ENCODE measurements at regions not wholly inside any gene's neighbourhood (a gene's known extent, or its start where the extent isn't known, plus 50 kb on each side); places are given as distances from the start of the nearest gene placed in this dataset.

DNA sequence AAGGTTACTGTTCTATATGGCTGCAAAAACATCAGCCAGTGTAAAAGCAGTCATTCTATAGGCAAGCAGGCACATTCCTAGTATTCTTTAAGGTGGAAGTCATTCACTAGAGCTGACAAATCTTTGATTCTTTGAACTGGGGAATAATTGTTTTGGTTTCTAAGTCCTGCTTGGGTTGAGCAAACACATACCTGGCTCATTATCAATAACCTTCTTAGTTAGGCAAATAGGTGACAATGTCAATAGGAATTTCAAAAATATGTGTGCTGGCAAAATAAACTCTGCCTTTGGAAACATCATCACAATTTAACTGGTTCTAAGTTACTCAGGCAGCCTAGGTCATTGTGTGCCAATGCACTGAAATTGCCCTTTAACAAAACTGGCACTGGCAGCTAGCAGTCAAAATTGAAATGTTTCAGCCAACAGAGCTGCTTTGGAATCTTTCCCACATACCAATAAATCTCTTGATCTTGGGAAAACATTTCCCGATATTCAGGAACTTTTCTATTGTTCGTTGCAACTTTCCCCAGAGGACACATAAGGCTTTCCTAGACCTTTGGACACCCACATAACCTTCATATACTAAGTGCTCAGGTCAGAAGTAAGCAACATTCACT is 402.0 kb upstream of the MMADHC start:
- Histone ChIP-seq H2BK5ac (ENCODE audit: low read depth, low read length, poor library complexity) (no peak overlapping the region), H3K27me3 (ENCODE audit: insufficient read depth, low read length) (no peaks in the 10 kb centered on the region), H3K4me1 (ENCODE audit: control insufficient read depth in 1 of 2, insufficient read depth in 2 of 2, low read length in 2 of 2) (peaks cover 0 to 1% of the 10 kb centered on the region in 2 experiments), H3K14ac (ENCODE audit: low read length) (no peak overlapping the region), H2BK120ac (ENCODE audit: insufficient read depth, low read length, poor library complexity) (no peak overlapping the region), H3K27ac (ENCODE audit: low read depth, low read length) (no peak overlapping the region), H3K23ac (ENCODE audit: low read length) (no peak overlapping the region), H3K36me3 (ENCODE audit: control insufficient read depth in 1 of 2, insufficient read depth in 2 of 2, low read length in 2 of 2) (no peaks in the 10 kb centered on the region), H3K18ac (ENCODE audit: low read length) (no peak overlapping the region), H3K9me3 (ENCODE audit: insufficient read depth, low read depth, low read length) (no peaks in the 10 kb centered on the region), H4K8ac (ENCODE audit: low read depth, low read length) (no peak overlapping the region), H3K4me3 (ENCODE audit: low read depth, low read length) (no peak overlapping the region), H2BK12ac (ENCODE audit: low read length) (no peak overlapping the region), H3K4me2 (ENCODE audit: low read length) (no peak overlapping the region), H3K4ac (ENCODE audit: low read depth, low read length) (no peak overlapping the region), H4K91ac (ENCODE audit: low read depth, low read length) (no peak overlapping the region), H3K79me2 (ENCODE audit: control insufficient read depth, insufficient read depth, low read length, poor library complexity) (no peaks in the 10 kb centered on the region), H3K9ac (ENCODE audit: low read length) (no peak overlapping the region), H2AK5ac (ENCODE audit: low read length) (no peak overlapping the region), H3K79me1 (ENCODE audit: low read length) (no peaks in the 10 kb centered on the region), H4K12ac (ENCODE audit: low read depth, low read length) (no peak overlapping the region), H2AFZ (ENCODE audit: insufficient read depth, low read length, poor library complexity) (no peak overlapping the region)
- DNase-seq = peak; percentile 19 to 65
- WGBS (ENCODE audit: extremely low coverage, insufficient coverage, insufficient read length) = no CpG with 5 or more reads among the region's 2 CpGs

DNA sequence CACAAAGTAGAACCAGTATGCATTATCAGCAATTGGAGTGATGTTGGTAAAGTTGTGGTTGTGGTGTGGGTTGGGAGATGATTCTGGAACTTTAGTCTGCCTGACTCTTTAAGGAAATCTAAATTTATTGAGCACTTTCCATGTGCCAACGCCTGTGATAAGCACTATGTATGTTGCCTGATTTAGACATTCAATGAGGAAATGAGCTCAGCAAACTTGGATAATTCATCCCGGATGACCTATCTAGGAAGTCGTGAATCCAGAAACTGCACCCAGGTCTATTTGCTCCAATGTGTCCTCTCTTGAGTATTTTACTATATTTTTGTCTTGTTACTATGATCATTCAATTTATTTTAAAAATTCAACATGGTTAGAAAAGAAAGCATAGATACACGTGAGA is 400.8 kb upstream of the MMADHC start:
- Histone ChIP-seq H2AFZ (ENCODE audit: insufficient read depth, low read length, poor library complexity) (no peak overlapping the region), H4K8ac (ENCODE audit: low read depth, low read length) (no peak overlapping the region), H3K9me3 (ENCODE audit: insufficient read depth, low read depth, low read length) (no peaks in the 10 kb centered on the region), H3K4me1 (ENCODE audit: control insufficient read depth in 1 of 2, insufficient read depth in 2 of 2, low read length in 2 of 2) (peaks cover 0 to 1% of the 10 kb centered on the region in 2 experiments), H2BK120ac (ENCODE audit: insufficient read depth, low read length, poor library complexity) (no peak overlapping the region), H3K36me3 (ENCODE audit: control insufficient read depth in 1 of 2, insufficient read depth in 2 of 2, low read length in 2 of 2) (no peaks in the 10 kb centered on the region), H3K9ac (ENCODE audit: low read length) (no peak overlapping the region), H4K12ac (ENCODE audit: low read depth, low read length) (no peak overlapping the region), H3K18ac (ENCODE audit: low read length) (no peak overlapping the region), H2BK5ac (ENCODE audit: low read depth, low read length, poor library complexity) (no peak overlapping the region), H3K4ac (ENCODE audit: low read depth, low read length) (no peak overlapping the region), H4K91ac (ENCODE audit: low read depth, low read length) (no peak overlapping the region), H3K79me2 (ENCODE audit: control insufficient read depth, insufficient read depth, low read length, poor library complexity) (no peaks in the 10 kb centered on the region), H3K79me1 (ENCODE audit: low read length) (no peaks in the 10 kb centered on the region), H3K23ac (ENCODE audit: low read length) (no peak overlapping the region), H3K4me2 (ENCODE audit: low read length) (no peak overlapping the region), H2BK12ac (ENCODE audit: low read length) (no peak overlapping the region), H3K27me3 (ENCODE audit: insufficient read depth, low read length) (no peaks in the 10 kb centered on the region), H3K14ac (ENCODE audit: low read length) (no peak overlapping the region), H3K4me3 (ENCODE audit: low read depth, low read length) (no peak overlapping the region), H2AK5ac (ENCODE audit: low read length) (no peak overlapping the region), H3K27ac (ENCODE audit: low read depth, low read length) (no peak overlapping the region)
- no CpG with 5 or more reads among the region's 4 CpGs for WGBS (ENCODE audit: extremely low coverage, insufficient coverage, insufficient read length)
- DNase-seq = no peak

DNA sequence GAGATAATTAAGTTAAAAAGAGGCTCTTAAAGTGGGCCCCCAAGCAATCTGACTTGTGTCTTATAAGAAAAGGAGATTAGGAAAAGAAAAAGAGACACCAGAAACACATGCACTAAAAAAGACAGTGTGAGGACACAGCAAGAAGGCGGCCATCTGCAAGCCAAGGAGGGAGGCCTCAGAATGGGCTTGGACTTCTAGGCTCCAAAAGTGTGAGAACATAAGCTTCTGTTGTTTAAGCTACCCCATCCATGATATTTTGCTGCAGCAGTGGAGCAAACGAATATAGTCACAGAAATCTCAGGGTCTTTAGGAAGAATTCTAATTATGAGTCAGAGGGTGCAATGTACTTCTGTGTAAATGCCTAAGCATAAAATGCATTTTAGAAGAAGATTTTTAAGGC is 399.3 kb upstream of the MMADHC start:
- Histone ChIP-seq H3K4me2 (ENCODE audit: low read length) (no peak overlapping the region), H2AK5ac (ENCODE audit: low read length) (no peak overlapping the region), H4K12ac (ENCODE audit: low read depth, low read length) (no peak overlapping the region), H2BK5ac (ENCODE audit: low read depth, low read length, poor library complexity) (no peak overlapping the region), H3K18ac (ENCODE audit: low read length) (no peak overlapping the region), H3K23ac (ENCODE audit: low read length) (no peak overlapping the region), H2BK120ac (ENCODE audit: insufficient read depth, low read length, poor library complexity) (no peak overlapping the region), H3K79me2 (ENCODE audit: control insufficient read depth, insufficient read depth, low read length, poor library complexity) (no peaks in the 10 kb centered on the region), H4K91ac (ENCODE audit: low read depth, low read length) (no peak overlapping the region), H3K79me1 (ENCODE audit: low read length) (no peaks in the 10 kb centered on the region), H3K9me3 (ENCODE audit: insufficient read depth, low read depth, low read length) (no peaks in the 10 kb centered on the region), H3K9ac (ENCODE audit: low read length) (no peak overlapping the region), H2AFZ (ENCODE audit: insufficient read depth, low read length, poor library complexity) (no peak overlapping the region), H3K4me1 (ENCODE audit: control insufficient read depth in 1 of 2, insufficient read depth in 2 of 2, low read length in 2 of 2) (peaks cover 0 to 1% of the 10 kb centered on the region in 2 experiments), H3K4ac (ENCODE audit: low read depth, low read length) (no peak overlapping the region), H4K8ac (ENCODE audit: low read depth, low read length) (no peak overlapping the region), H3K36me3 (ENCODE audit: control insufficient read depth in 1 of 2, insufficient read depth in 2 of 2, low read length in 2 of 2) (no peaks in the 10 kb centered on the region), H3K27me3 (ENCODE audit: insufficient read depth, low read length) (no peaks in the 10 kb centered on the region), H2BK12ac (ENCODE audit: low read length) (no peak overlapping the region), H3K4me3 (ENCODE audit: low read depth, low read length) (no peak overlapping the region), H3K27ac (ENCODE audit: low read depth, low read length) (no peak overlapping the region), H3K14ac (ENCODE audit: low read length) (no peak overlapping the region)
- no peak for DNase-seq
- WGBS (ENCODE audit: extremely low coverage, insufficient coverage, insufficient read length) = no CpG with 5 or more reads among the region's 2 CpGs

DNA sequence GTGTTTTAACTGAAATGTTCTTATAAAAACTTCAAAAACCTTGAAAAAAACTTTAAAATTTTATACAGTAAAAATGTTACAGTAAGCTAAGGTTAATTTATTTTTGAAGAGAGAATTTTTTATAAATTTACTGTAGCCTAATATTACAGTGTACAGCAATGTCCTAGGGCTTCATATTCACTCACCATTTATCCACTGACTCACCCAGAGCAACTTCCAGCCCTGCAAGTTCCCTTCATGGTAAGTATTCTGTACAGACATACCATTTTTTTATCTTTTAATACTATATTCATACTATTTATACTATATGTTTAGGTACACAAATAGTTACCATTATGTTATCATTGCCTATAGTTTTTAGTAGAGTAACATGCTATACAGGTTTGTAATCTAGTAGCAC is 396.7 kb upstream of the MMADHC start:
- Histone ChIP-seq H3K79me1 (ENCODE audit: low read length) (no peaks in the 10 kb centered on the region), H4K8ac (ENCODE audit: low read depth, low read length) (no peak overlapping the region), H3K4me2 (ENCODE audit: low read length) (no peak overlapping the region), H4K12ac (ENCODE audit: low read depth, low read length) (no peak overlapping the region), H3K9ac (ENCODE audit: low read length) (no peak overlapping the region), H3K4me1 (ENCODE audit: control insufficient read depth in 1 of 2, insufficient read depth in 2 of 2, low read length in 2 of 2) (no peaks in the 10 kb centered on the region), H4K91ac (ENCODE audit: low read depth, low read length) (no peak overlapping the region), H2BK120ac (ENCODE audit: insufficient read depth, low read length, poor library complexity) (no peak overlapping the region), H3K36me3 (ENCODE audit: control insufficient read depth in 1 of 2, insufficient read depth in 2 of 2, low read length in 2 of 2) (no peaks in the 10 kb centered on the region), H2AFZ (ENCODE audit: insufficient read depth, low read length, poor library complexity) (no peak overlapping the region), H3K4ac (ENCODE audit: low read depth, low read length) (no peak overlapping the region), H3K27me3 (ENCODE audit: insufficient read depth, low read length) (no peaks in the 10 kb centered on the region), H3K14ac (ENCODE audit: low read length) (no peak overlapping the region), H3K23ac (ENCODE audit: low read length) (no peak overlapping the region), H2BK12ac (ENCODE audit: low read length) (no peak overlapping the region), H2AK5ac (ENCODE audit: low read length) (no peak overlapping the region), H3K9me3 (ENCODE audit: insufficient read depth, low read depth, low read length) (no peaks in the 10 kb centered on the region), H2BK5ac (ENCODE audit: low read depth, low read length, poor library complexity) (no peak overlapping the region), H3K79me2 (ENCODE audit: control insufficient read depth, insufficient read depth, low read length, poor library complexity) (no peaks in the 10 kb centered on the region), H3K27ac (ENCODE audit: low read depth, low read length) (no peak overlapping the region), H3K4me3 (ENCODE audit: low read depth, low read length) (no peak overlapping the region), H3K18ac (ENCODE audit: low read length) (no peak overlapping the region)
- no peak for DNase-seq
